ENCODE measurements at regions not wholly inside any gene's neighbourhood (a gene's known extent, or its start where the extent isn't known, plus 50 kb on each side); places are given as distances from the start of the nearest gene placed in this dataset.

DNA sequence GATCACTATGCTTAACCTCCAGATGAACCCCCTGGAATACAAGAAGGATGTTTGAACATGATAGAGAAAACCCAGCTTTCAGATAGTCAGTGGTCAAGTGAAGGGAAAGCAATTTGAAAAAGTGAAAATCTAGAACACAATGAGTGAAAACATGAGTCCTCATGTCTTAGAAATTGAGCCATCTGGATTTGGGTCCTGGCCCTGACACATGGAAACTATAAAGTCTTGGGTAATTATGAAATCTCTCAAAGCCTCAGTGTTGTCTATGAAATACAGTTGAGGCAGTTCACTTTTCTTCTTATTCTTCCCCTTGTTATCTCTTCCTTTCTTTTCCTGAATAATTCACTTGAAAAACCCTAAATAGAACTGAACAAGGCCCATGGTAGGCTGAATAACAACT, 120.6 kb downstream of the EN1 start:
- ATAC-seq = no peak
- Mint-ChIP-seq H3K36me3 (ENCODE audit: insufficient read depth) (no peaks in the 10 kb centered on the region), H3K4me3 (no peak overlapping the region), H3K27me3 (ENCODE audit: low read depth) (peaks cover 6% of the 10 kb centered on the region), H3K9me3 (peaks cover 3% of the 10 kb centered on the region), H3K4me1 (ENCODE audit: low read depth) (no peaks in the 10 kb centered on the region)
- no peak for DNase-seq

DNA sequence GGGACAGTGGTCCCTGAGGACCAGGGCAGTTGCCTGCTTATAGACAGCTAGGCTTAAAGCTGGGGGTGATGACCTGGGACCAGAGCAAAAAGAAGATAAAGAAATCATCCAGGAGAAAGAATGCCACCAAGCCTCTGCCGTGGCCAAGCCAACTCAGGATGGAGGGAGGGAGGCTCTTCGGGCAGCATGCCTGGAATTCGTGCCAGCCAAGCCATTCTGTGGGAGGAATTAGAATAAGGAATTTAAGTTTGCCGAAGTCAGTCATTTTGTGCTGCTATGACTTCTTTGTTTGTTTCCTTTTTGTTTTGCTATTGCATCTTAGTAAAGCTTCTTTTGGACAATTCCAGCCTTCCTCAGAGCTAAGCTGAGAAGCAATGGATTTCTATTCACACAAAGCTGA, 124.1 kb downstream of the EN1 start:
- no peak for DNase-seq
- Mint-ChIP-seq H3K9me3 (peaks cover 3% of the 10 kb centered on the region), H3K36me3 (ENCODE audit: insufficient read depth) (no peaks in the 10 kb centered on the region), H3K27me3 (ENCODE audit: low read depth) (no peaks in the 10 kb centered on the region), H3K4me3 (no peak overlapping the region), H3K4me1 (ENCODE audit: low read depth) (no peaks in the 10 kb centered on the region)
- ATAC-seq = no peak

DNA sequence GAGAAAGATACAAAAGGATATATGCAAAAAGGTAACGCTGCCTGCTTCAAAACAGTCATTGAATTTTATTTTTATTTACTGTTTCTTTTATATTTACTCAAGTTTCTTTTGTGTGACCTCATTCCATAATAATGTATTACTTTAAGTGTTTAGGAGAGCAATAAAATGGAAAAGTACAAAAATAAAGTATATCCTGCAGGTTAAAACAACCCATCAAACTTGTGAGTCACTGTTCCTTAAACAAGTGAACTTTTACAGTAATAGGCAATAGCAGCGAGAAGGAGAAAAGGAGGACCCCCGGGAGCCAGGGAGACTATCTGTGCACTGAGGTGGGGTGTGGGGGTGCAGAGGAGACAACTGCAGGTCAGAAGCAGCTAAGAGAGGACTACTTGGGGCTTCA, 124.5 kb downstream of the EN1 start:
- Mint-ChIP-seq H3K27me3 (ENCODE audit: low read depth) (no peaks in the 10 kb centered on the region), H3K36me3 (ENCODE audit: insufficient read depth) (no peaks in the 10 kb centered on the region), H3K9me3 (peaks cover 3% of the 10 kb centered on the region), H3K4me3 (no peak overlapping the region), H3K4me1 (ENCODE audit: low read depth) (no peaks in the 10 kb centered on the region)
- ATAC-seq (no peak), DNase-seq (no peak)

DNA sequence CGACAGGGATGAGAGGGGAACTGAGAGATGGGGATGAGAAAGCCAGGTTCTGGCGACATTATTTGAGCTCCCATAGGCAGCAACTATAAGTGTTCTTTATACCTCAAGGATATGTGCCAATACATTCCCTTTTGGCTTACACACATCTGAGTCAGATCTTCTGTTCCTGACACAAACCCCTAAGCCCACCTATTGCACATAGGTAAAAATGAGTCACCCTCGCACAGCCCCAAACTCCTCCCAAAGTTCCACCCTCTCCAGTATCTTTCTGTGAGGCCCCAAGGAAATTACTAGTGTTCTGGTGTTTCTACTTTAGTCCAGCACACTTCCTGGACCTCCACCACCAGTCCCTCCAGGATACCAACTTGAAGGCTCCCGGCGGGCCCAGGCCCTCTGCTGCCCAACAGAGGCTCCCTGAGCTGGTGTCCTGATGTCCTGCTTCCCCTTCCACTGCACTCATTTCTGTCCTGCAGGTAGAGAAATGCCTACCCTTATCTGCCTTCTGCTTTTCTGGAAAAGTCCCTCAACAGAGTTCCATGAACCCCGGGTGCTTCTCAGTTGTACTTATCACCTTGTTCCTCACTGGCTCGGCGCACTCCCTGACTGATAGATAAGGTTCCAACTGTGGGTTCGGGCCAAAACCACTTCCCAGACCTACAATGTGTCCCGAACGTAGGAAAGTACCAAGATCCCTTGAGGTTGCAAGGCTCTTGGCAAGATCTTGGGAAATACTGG, 125.5 kb downstream of the EN1 start:
- DNase-seq = no peak
- Mint-ChIP-seq H3K4me1 (ENCODE audit: low read depth) (no peaks in the 10 kb centered on the region), H3K27me3 (ENCODE audit: low read depth) (no peaks in the 10 kb centered on the region), H3K36me3 (ENCODE audit: insufficient read depth) (no peaks in the 10 kb centered on the region), H3K9me3 (peaks cover under 1% of the 10 kb centered on the region), H3K4me3 (no peak overlapping the region)
- no peak for ATAC-seq

DNA sequence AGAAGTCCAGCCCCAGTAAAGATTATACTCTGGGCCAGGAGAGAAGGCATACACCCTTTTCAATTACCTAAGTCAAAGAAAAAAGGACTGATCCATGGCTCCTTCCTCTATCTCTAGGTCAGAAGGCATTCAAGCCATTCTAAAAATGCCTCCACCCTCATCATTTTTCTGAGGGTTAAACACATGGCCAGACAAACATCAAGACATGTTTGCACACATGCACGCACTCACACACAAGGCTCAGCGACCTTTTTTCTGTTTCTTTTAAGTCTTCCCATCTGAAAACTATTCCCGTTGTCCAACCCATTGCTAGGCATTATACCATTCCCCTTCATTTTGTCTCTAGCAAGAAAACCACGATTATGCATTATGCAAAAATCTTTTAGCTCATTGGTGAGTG, 126.6 kb downstream of the EN1 start:
- no peak for ATAC-seq
- Mint-ChIP-seq H3K4me1 (ENCODE audit: low read depth) (no peaks in the 10 kb centered on the region), H3K36me3 (ENCODE audit: insufficient read depth) (no peaks in the 10 kb centered on the region), H3K27me3 (ENCODE audit: low read depth) (no peaks in the 10 kb centered on the region), H3K4me3 (no peak overlapping the region), H3K9me3 (no peaks in the 10 kb centered on the region)
- DNase-seq = no peak

DNA sequence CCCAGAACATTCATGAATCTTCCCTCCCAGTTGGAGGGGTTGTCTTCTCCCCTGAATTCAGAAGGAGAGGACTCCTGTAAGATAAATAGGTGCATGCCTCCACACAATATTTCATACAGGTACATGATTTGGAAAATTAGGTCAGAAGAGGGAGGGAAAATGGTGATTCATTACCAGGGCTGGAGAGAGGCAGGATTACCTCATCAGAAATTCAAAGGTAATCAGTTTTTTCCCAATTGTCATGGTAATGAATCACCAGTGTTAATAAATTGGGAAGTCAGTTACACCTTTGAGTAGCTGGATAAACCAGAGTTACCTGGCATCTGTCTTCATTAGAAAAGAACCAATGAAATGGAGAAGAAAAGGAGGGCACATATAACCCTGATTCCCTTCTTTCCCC, 128.5 kb downstream of the EN1 start:
- no peaks in the 10 kb centered on the region for H3K36me3 Mint-ChIP-seq (ENCODE audit: insufficient read depth)
- no peaks in the 10 kb centered on the region for H3K4me1 Mint-ChIP-seq (ENCODE audit: low read depth)
- no peak overlapping the region for H3K4me3 Mint-ChIP-seq

DNA sequence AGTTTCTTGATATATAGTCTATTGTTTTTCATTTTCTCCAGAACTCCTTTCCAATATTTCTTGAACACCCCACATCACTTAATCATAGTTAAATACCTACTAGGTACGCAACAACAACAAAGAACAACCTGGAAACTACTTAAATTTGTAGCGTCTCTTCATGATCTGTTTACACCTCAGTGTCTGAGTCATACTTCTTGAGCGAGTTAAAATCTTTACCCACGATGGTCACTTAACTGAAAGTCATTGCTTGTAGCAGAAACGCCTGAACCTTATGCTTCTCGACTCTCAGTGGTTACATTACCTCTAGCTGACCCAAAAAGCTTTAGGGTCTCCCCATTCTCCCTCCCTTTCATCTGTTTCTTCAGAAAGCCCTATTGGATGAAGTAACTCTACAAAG, 131.3 kb downstream of the EN1 start:
- no peak for ATAC-seq

More for the DNA sequence above, 128.5 kb downstream of the EN1 start:
- ATAC-seq = no peak
- no peaks in the 10 kb centered on the region for H3K9me3 Mint-ChIP-seq
- H3K27me3 Mint-ChIP-seq (ENCODE audit: low read depth) = no peaks in the 10 kb centered on the region
- no peak for DNase-seq

DNA sequence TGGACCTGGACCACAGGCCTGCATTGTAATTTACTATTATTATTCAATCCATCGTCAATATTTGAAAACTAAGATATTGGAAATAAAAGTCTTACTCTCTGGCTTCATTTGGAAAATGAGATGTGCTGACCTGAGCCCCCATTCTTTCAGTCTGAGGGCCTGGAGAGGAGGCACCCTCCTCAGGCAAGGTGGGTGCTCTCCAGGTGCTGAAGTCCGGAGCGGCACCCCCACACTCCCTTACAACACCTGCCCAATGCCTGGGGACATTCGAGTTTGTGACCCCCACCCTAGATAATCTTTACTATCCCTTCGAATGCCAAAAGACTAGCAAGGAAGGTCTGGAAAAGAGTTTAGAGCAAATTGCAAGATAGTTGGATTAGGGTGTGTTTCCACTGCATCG, 133.3 kb downstream of the EN1 start:
- no peaks in the 10 kb centered on the region for H3K4me1 Mint-ChIP-seq (ENCODE audit: low read depth)
- H3K9me3 Mint-ChIP-seq = no peaks in the 10 kb centered on the region
- ATAC-seq (no peak), DNase-seq (no peak)
- no peaks in the 10 kb centered on the region for H3K27me3 Mint-ChIP-seq (ENCODE audit: low read depth)
- H3K36me3 Mint-ChIP-seq (ENCODE audit: insufficient read depth) = no peaks in the 10 kb centered on the region
- no peak overlapping the region for H3K4me3 Mint-ChIP-seq

More for the DNA sequence above, 131.3 kb downstream of the EN1 start:
- Mint-ChIP-seq H3K9me3 (no peaks in the 10 kb centered on the region), H3K27me3 (ENCODE audit: low read depth) (no peaks in the 10 kb centered on the region), H3K4me3 (no peak overlapping the region), H3K36me3 (ENCODE audit: insufficient read depth) (no peaks in the 10 kb centered on the region), H3K4me1 (ENCODE audit: low read depth) (no peaks in the 10 kb centered on the region)
- no peak for DNase-seq

DNA sequence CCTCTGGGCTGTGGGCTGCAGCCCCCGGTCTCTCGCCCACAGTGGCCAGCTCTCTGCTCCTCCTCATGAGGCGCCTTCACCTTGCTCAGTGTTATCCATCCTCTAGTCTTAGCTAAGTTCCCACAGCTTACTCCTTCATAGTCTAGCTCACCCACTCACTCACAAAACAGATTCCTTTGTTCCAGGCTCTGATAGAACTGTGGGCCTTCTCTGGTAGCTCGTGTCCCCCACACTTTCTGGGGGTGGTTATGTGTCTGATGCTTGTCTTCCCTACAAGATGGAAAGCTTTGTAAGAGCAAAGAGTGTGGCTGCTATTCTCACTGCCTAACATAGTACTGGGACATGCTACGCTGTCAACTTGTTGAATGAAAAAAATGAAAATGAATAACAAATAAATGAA, 135.8 kb downstream of the EN1 start:
- H3K27me3 Mint-ChIP-seq (ENCODE audit: low read depth) = no peaks in the 10 kb centered on the region
- no peak for DNase-seq
- H3K4me3 Mint-ChIP-seq = no peak overlapping the region
- no peaks in the 10 kb centered on the region for H3K9me3 Mint-ChIP-seq
- H3K4me1 Mint-ChIP-seq (ENCODE audit: low read depth) = no peaks in the 10 kb centered on the region
- H3K36me3 Mint-ChIP-seq (ENCODE audit: insufficient read depth) = no peaks in the 10 kb centered on the region
- no peak for ATAC-seq

DNA sequence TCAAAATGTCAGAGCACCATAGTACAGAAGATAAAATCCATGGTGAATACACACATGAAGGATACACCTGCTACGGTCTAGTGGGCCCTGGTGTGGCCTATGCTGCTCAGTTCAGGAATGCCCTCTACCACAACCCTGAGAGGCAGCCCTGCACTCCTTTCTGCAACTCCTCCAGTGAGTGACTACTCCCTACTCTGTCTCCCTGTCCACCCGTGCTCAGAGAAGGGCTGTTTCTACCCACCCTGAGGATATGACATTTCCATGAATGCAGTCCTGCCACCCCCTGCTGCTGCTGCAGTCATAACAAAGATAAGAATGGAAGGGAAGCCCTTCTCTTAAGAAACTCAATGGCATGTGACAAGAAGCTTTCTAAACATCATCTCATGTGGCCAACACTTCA, 137.0 kb downstream of the EN1 start:
- Mint-ChIP-seq H3K36me3 (ENCODE audit: insufficient read depth) (no peaks in the 10 kb centered on the region), H3K4me1 (ENCODE audit: low read depth) (no peaks in the 10 kb centered on the region), H3K4me3 (no peak overlapping the region), H3K27me3 (ENCODE audit: low read depth) (no peaks in the 10 kb centered on the region), H3K9me3 (no peaks in the 10 kb centered on the region)
- no peak for ATAC-seq
- DNase-seq = no peak

DNA sequence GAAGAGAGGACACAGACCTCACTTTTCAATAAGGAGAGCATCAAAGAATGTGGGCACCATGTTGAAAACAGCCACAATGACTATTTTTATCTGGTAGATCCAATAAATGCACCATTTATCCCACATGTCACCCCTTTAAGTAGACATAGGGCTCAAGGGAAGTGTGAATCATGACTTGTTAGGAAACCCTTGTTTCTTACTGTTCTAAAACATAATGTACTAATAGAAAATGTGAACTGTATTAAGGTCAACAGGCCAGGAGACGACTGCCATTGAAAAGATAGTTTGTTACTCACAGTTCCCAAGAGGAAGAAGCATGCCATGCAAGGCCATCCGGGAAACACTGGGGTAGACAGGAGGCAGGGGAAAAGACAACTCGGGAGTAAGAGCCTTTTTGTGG, 137.7 kb downstream of the EN1 start:
- ATAC-seq = no peak
- no peaks in the 10 kb centered on the region for H3K36me3 Mint-ChIP-seq (ENCODE audit: insufficient read depth)
- H3K27me3 Mint-ChIP-seq (ENCODE audit: low read depth) = peaks cover 2% of the 10 kb centered on the region
- H3K9me3 Mint-ChIP-seq = no peaks in the 10 kb centered on the region
- no peak overlapping the region for H3K4me3 Mint-ChIP-seq
- DNase-seq = no peak
- H3K4me1 Mint-ChIP-seq (ENCODE audit: low read depth) = no peaks in the 10 kb centered on the region

DNA sequence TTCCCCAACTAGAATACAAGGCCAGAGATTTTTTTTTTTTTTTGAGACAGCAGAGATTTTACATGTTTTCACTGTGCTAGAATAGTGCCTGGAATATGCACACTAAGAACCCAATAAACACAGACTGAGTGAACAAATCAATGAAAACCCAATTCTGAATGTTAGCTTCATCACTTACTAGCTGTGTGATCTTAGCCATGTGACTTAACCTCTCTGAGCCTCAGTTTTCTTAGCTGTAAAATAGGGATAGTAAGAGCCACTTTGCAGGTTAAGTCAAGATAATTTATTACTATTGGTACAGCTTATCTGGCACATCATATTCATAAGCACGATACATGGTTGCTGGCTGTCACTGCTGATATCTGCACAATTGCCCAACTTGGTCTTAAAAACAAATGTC, 140.6 kb downstream of the EN1 start:
- DNase-seq = no peak
- Mint-ChIP-seq H3K4me3 (no peak overlapping the region), H3K27me3 (ENCODE audit: low read depth) (peaks cover 2% of the 10 kb centered on the region), H3K9me3 (no peaks in the 10 kb centered on the region), H3K4me1 (ENCODE audit: low read depth) (no peaks in the 10 kb centered on the region), H3K36me3 (ENCODE audit: insufficient read depth) (no peaks in the 10 kb centered on the region)
- ATAC-seq = no peak

DNA sequence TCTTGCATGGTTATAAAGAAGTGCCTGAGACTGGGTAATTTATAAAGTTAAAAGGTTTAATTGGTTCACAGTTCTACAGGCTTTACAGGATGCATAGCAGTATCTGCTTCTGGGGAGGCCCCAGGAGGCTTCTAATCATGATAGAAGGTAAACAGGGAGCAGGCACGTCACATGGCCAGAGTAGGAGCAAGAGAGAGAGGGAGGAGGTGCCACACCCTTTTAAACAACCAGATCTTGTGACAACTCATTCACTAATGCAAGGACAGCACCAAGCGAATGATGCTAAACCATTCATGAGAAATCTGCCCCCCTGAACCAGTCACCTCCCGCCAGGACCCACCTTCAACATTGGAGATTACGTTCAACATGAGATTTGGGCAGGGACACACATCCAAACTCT, 141.1 kb downstream of the EN1 start:
- DNase-seq (no peak), ATAC-seq (no peak)
- H3K27me3 Mint-ChIP-seq (ENCODE audit: low read depth) = peaks cover 2% of the 10 kb centered on the region
- H3K9me3 Mint-ChIP-seq = no peaks in the 10 kb centered on the region
- H3K4me1 Mint-ChIP-seq (ENCODE audit: low read depth) = no peaks in the 10 kb centered on the region
- H3K36me3 Mint-ChIP-seq (ENCODE audit: insufficient read depth) = no peaks in the 10 kb centered on the region
- no peak overlapping the region for H3K4me3 Mint-ChIP-seq

DNA sequence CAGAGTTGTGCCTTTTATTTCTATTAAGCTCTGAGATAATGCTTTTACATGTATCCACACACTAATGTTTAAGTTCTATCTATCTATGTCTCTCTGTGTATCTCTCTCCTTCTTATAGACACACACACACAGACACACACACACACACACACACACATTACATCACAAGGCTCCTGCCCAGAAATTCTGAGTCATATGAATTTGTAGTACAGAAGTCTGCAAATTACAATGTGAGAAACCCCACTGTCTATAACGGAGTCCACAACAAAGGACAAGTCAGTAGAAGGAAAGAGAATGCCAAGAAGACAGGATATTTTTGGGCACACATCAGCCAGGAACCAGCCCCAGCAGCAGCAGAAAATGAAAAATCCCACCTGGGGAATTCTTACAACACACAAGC, 142.4 kb downstream of the EN1 start:
- H3K27me3 Mint-ChIP-seq (ENCODE audit: low read depth) = peaks cover 2% of the 10 kb centered on the region
- ATAC-seq = no peak
- H3K4me3 Mint-ChIP-seq = no peak overlapping the region

DNA sequence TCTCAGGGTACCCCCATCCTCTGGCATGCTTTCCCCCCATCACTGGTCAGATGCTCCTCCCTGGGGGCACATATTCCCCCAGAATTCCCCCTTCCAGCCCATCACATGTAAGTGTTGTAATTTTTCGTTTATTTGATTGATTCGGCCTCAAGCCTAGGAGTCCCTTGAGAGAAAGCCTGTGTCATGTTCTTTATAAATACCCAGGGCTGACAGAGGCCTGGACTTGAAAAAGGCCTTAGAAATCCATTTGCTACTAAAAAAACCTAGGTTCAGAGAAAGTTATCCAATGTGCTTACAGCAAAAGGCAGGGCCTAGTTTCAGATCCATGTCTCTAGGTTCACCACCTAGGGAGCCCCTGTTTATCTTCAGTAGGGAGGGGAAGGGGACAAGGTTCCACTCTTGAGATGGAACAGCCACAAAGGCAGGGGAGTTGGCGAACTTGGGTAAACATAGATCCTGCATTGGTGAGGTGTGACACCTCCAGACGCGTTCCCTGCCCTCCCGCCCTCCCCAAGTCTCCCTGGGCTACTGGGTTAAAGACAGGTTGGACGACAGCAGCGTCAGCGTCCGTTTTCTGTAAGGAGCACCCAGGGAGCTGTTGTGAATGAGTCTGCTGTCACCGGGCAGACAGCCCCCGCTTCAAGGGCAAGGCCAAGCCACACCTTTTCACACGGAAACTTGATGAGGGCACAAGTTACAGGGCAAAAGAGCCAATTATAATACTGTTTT, 147.8 kb downstream of the EN1 start:
- DNase-seq = no peak
- H3K36me3 Mint-ChIP-seq (ENCODE audit: insufficient read depth) = no peaks in the 10 kb centered on the region

More for the DNA sequence above, 142.4 kb downstream of the EN1 start:
- DNase-seq = no peak
- no peaks in the 10 kb centered on the region for H3K36me3 Mint-ChIP-seq (ENCODE audit: insufficient read depth)
- H3K9me3 Mint-ChIP-seq = no peaks in the 10 kb centered on the region
- H3K4me1 Mint-ChIP-seq (ENCODE audit: low read depth) = no peaks in the 10 kb centered on the region

More for the DNA sequence above, 147.8 kb downstream of the EN1 start:
- Mint-ChIP-seq H3K27me3 (ENCODE audit: low read depth) (no peaks in the 10 kb centered on the region), H3K4me3 (no peak overlapping the region), H3K9me3 (peaks cover 9% of the 10 kb centered on the region), H3K4me1 (ENCODE audit: low read depth) (no peaks in the 10 kb centered on the region)
- no peak for ATAC-seq

Measured in activated T-cell treated with anti-CD3 and anti-CD28 coated beads, Interleukin-2, amount 50 U/mL, for 4 hours (primary cell).